ENCODE measurements at regions not wholly inside any gene's neighbourhood (a gene's known extent, or its start where the extent isn't known, plus 50 kb on each side); places are given as distances from the start of the nearest gene placed in this dataset.
"Not testable (repeated sequence)": the region's sequence is repeated elsewhere in the genome, so short reads cannot be mapped to it uniquely, and the experiment has no call there.

GRCh38 chr3:48101301-48101650 is 85.1 kb upstream of the MAP4 start:
- DNase-seq = not testable (repeated sequence)

GRCh38 chr3:48092270-48092669 is 76.1 kb upstream of the MAP4 start:
- DNase-seq = no peak

- DNase-seq = no peak
These were observed 74.1 kb upstream of the MAP4 start for GRCh38 chr3:48090166-48090939.

- peak; percentile 92 for DNase-seq
These were observed 72.7 kb upstream of the MAP4 start for GRCh38 chr3:48088749-48089466.

GRCh38 chr3:48088056-48088748 is 72.0 kb upstream of the MAP4 start:
- DNase-seq = peak; percentile 31

- DNase-seq = peak; percentile 2
These were observed 70.5 kb upstream of the MAP4 start for GRCh38 chr3:48086705-48087104.

GRCh38 chr3:48084929-48085328 is 68.7 kb upstream of the MAP4 start:
- DNase-seq = no peak

GRCh38 chr3:48084170-48084569 is 68.0 kb upstream of the MAP4 start:
- no peak for DNase-seq

GRCh38 chr3:48082580-48083184 is 66.5 kb upstream of the MAP4 start:
- DNase-seq = no peak

GRCh38 chr3:48077815-48078214 is 61.6 kb upstream of the MAP4 start:
- no peak for DNase-seq

- no peak for DNase-seq
These were observed 53.8 kb upstream of the MAP4 start for GRCh38 chr3:48070030-48070429.

- no peak for DNase-seq
These were observed 53.1 kb upstream of the MAP4 start for GRCh38 chr3:48069339-48069738.

- no peak for DNase-seq
These were observed 52.7 kb upstream of the MAP4 start for GRCh38 chr3:48068886-48069285.

- not testable (repeated sequence) for DNase-seq
These were observed 52.1 kb upstream of the MAP4 start for GRCh38 chr3:48068320-48068719.

GRCh38 chr3:48067271-48067670 is 51.1 kb upstream of the MAP4 start:
- no peak for DNase-seq
